Hepatocyte (in vitro differentiated cells): ENCODE measurements at regions not wholly inside any gene's neighbourhood (a gene's known extent, or its start where the extent isn't known, plus 50 kb on each side); places are given as distances from the start of the nearest gene placed in this dataset.

ENCODE experiments used
- EZH2phosphoT487 ChIP-seq: fragments of 200-600 bp; sonication (generic); IDR thresholded peaks from one replicate; pipeline ENCODE4 v1.6.1; 2018; ENCODE audit warnings: antibody characterized with exemption, mild to moderate bottlenecking, low read depth, moderate library complexity; ENCODE audit not compliant: unreplicated experiment, severe bottlenecking
- TF ChIP-seq, protein P1 (sequence below): fragments of 200-600 bp; sonication (generic); IDR thresholded peaks from 2 replicates; pipeline ENCODE4 v1.5.1; 2016; ENCODE audit warnings: antibody characterized with exemption, mild to moderate bottlenecking; ENCODE audit not compliant: poor library complexity

DNA sequence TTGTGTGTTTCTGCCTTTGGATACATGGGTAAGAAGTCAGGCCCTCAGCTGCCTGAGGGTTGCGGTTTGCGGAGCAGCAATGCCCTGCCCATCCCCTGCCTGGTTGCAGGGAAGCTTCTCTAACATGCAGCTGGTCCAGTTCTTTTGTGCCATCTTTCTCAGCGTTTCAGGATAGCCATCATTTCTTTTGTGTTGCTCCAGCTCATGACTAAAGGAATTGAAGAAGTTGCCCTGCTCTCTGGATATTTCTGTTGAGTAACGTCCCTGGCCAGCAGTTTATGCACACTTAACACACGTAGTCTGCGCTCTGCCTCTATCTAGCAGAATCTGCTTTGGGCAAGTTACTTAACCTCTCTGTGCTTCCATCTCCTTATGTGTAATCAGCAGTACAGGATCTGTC, 62.1 kb downstream of the DOP1B start:
- TF ChIP-seq, protein P1, sequence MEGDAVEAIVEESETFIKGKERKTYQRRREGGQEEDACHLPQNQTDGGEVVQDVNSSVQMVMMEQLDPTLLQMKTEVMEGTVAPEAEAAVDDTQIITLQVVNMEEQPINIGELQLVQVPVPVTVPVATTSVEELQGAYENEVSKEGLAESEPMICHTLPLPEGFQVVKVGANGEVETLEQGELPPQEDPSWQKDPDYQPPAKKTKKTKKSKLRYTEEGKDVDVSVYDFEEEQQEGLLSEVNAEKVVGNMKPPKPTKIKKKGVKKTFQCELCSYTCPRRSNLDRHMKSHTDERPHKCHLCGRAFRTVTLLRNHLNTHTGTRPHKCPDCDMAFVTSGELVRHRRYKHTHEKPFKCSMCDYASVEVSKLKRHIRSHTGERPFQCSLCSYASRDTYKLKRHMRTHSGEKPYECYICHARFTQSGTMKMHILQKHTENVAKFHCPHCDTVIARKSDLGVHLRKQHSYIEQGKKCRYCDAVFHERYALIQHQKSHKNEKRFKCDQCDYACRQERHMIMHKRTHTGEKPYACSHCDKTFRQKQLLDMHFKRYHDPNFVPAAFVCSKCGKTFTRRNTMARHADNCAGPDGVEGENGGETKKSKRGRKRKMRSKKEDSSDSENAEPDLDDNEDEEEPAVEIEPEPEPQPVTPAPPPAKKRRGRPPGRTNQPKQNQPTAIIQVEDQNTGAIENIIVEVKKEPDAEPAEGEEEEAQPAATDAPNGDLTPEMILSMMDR, result no peak
- TF ChIP-seq EZH2phosphoT487, result no peak
